ENCODE measurements at regions not wholly inside any gene's neighbourhood (a gene's known extent, or its start where the extent isn't known, plus 50 kb on each side); places are given as distances from the start of the nearest gene placed in this dataset.

GRCh38 chr6:4356899-4357659, 221.7 kb upstream of the ECI2 start:
- TF ChIP-seq FOXM1 (IDR thresholded peaks at IDR 0.05; ENCODE audit: borderline replicate concordance) (no peak), HDGF (IDR thresholded peaks at IDR 0.05; ENCODE audit: borderline replicate concordance) (no peak), FOXK2 (IDR thresholded peaks at IDR 0.05) (no peak), PKNOX1 (IDR thresholded peaks at IDR 0.05) (no peak), ELF4 (IDR thresholded peaks at IDR 0.05) (no peak), SUZ12 (IDR thresholded peaks at IDR 0.05) (no peak), FOXA1 (IDR thresholded peaks at IDR 0.05) (no peak), TARDBP (IDR thresholded peaks at IDR 0.05) (no peak), LEF1 (IDR thresholded peaks at IDR 0.05; ENCODE audit: borderline replicate concordance) (no peak), SP1 (IDR thresholded peaks at IDR 0.05) (no peak), NFRKB (IDR thresholded peaks at IDR 0.05) (no peak), L3MBTL2 (conservative IDR thresholded peaks at IDR 0.05) (no peak), ZNF384 (IDR thresholded peaks at IDR 0.05) (no peak)

Data from HEK293T (cell line).